Coronary artery (tissue), 2 donors: ENCODE measurements at regions not wholly inside any gene's neighbourhood (a gene's known extent, or its start where the extent isn't known, plus 50 kb on each side); places are given as distances from the start of the nearest gene placed in this dataset.
"Not testable (repeated sequence)": the region's sequence is repeated elsewhere in the genome, so short reads cannot be mapped to it uniquely, and the experiment has no call there.

ENCODE experiments used
- DNase-seq: peaks from one replicate; pipeline ENCODE4 v3.0.0-alpha.2; 2017; ENCODE audit warnings: low spot score
- H3K27ac ChIP-seq, 2 donors: fragments of 200-600 bp; sonication (generic); one replicate each; pipeline ENCODE4 v1.5.1; 2016 to 2019
- H3K4me3 ChIP-seq: fragments of 200-600 bp; sonication (generic); 2 replicates; pipeline ENCODE4 v1.5.1; 2016; ENCODE audit warnings: mild to moderate bottlenecking, moderate library complexity
- CTCF ChIP-seq: fragments of 200-600 bp; sonication (generic); IDR thresholded peaks from one replicate; pipeline ENCODE4 v1.5.1; 2019; ENCODE audit warnings: antibody characterized with exemption

GRCh38 chr2:8332646-8333045, 349.2 kb upstream of the ID2 start:
- TF ChIP-seq CTCF, result no peak
- DNase-seq, result no peak
- Histone ChIP-seq H3K27ac (no peak overlapping the region), H3K4me3 (no peak overlapping the region)

- Histone ChIP-seq H3K27ac (no peak overlapping the region), H3K4me3 (no peak overlapping the region)
- no peak for DNase-seq
- no peak for TF ChIP-seq CTCF
These were observed 348.6 kb upstream of the ID2 start for GRCh38 chr2:8333177-8333831.

GRCh38 chr2:8333832-8334187, 348.0 kb upstream of the ID2 start:
- H3K27ac ChIP-seq, DNase-seq, H3K4me3 ChIP-seq: not testable (repeated sequence)

- no peak for TF ChIP-seq CTCF
- H3K27ac ChIP-seq, result no peak overlapping the region
- no peak overlapping the region for H3K4me3 ChIP-seq
- DNase-seq, result no peak
These were observed 347.0 kb upstream of the ID2 start for GRCh38 chr2:8334866-8335325.

DNA sequence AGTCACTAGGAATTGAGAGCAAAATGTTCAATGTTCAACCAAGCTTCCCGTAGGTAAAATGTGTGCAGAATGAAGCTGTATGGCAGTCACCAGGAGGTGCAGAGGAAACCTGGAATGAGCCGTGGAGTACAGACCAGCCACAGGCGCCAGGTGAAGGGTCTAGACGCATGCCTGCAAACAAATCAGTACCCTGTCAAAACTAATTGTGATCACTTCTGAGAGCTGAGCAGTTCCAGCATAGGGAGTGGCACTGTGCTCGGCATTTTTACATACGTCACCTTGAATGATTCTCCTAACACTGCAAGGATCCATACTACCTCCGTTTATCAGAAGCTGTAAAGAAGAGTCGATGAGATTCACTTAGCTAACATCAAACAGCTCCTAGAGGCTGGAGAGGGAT, 346.1 kb upstream of the ID2 start:
- Histone ChIP-seq H3K4me3 (no peak overlapping the region), H3K27ac (no peak overlapping the region)
- TF ChIP-seq CTCF, result no peak
- no peak for DNase-seq

DNA sequence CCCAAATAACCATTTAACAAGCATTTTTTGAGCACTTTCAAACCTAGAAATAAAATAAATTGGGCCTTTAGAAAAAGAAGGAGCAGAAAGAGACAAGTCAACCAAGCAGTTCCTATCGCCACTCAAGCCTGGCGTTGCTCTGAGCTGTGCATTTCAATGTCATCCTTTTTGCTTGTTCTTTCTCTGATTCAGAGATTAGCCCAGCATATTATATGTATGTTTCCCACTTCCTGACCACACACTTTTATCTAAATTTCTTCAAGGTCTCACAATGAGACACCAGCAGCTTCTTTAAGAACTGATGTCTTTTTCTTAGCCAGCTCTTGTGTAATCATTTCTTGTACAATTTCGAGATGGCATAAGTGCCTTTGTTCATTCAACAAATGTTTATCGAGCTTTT, 344.5 kb upstream of the ID2 start:
- TF ChIP-seq CTCF, result no peak
- Histone ChIP-seq H3K4me3 (no peak overlapping the region), H3K27ac (no peak overlapping the region)
- DNase-seq, result no peak

- Histone ChIP-seq H3K27ac (no peak overlapping the region), H3K4me3 (no peak overlapping the region)
- TF ChIP-seq CTCF, result no peak
- DNase-seq, result no peak
These were observed 339.4 kb upstream of the ID2 start for GRCh38 chr2:8342407-8342806.

GRCh38 chr2:8343031-8343430, 338.8 kb upstream of the ID2 start:
- Histone ChIP-seq H3K4me3 (no peak overlapping the region), H3K27ac (no peak overlapping the region)
- no peak for TF ChIP-seq CTCF
- no peak for DNase-seq
